Panc1 (cell line): ENCODE measurements at regions not wholly inside any gene's neighbourhood (a gene's known extent, or its start where the extent isn't known, plus 50 kb on each side); places are given as distances from the start of the nearest gene placed in this dataset.

Experiments used
- CTCF ChIP-seq: fragments of 450-650 bp; IDR thresholded peaks from 2 replicates; pipeline ENCODE4 v1.5.1; 2017; ENCODE audit warnings: mild to moderate bottlenecking
- POLR2AphosphoS5 ChIP-seq: IDR thresholded peaks from 2 replicates; pipeline ENCODE4 v1.6.1; 2012; ENCODE audit warnings: mild to moderate bottlenecking, low read depth, low read length, moderate library complexity

- no peak for TF ChIP-seq CTCF
- TF ChIP-seq POLR2AphosphoS5 = no peak
Measured at GRCh38 chr9:643966-644365, 197.5 kb upstream of the DMRT1 start.
